SU-DHL-6 (cell line): ENCODE measurements at regions not wholly inside any gene's neighbourhood (a gene's known extent, or its start where the extent isn't known, plus 50 kb on each side); places are given as distances from the start of the nearest gene placed in this dataset.

Source experiments
- CTCF ChIP-seq: fragments of 200-600 bp; sonication (generic); IDR thresholded peaks from one replicate; pipeline ENCODE4 v1.5.1; 2017; ENCODE audit warnings: antibody characterized with exemption, mild to moderate bottlenecking, low read length, moderate library complexity; ENCODE audit not compliant: insufficient read depth, poor library complexity, severe bottlenecking
- EZH2phosphoT487 ChIP-seq: fragments of 200-600 bp; sonication (generic), shearing (Covaris generic); conservative IDR thresholded peaks from 2 replicates; pipeline ENCODE4 v1.6.1; 2018; ENCODE audit warnings: mild to moderate bottlenecking, antibody characterized with exemption, low read length, moderate library complexity, mixed read lengths

GRCh38 chr13:18943273-18943672, 238.4 kb downstream of the TUBA3C start:
- TF ChIP-seq CTCF (no peak), EZH2phosphoT487 (no peak)
